PC-9 (cell line): ENCODE measurements at regions not wholly inside any gene's neighbourhood (a gene's known extent, or its start where the extent isn't known, plus 50 kb on each side); places are given as distances from the start of the nearest gene placed in this dataset.

Source experiments
- BruUV-seq: library from RNA; stranded (reverse); fragments of 400-500 nt; replicated peaks from 2 replicates; lab custom pipeline; 2021; lab: Mats Ljungman, UMichigan
- CTCF ChIA-PET: fragments of 300-600 bp; sonication (Branson Sonifier 250); formaldehyde crosslinking; loops from one replicate; lab custom pipeline; 2022; ENCODE audit warnings: antibody characterized with exemption; lab: Charles Lee
- POLR2A ChIA-PET: fragments of 300-600 bp; sonication (Branson Sonifier 250); formaldehyde crosslinking; loops from one replicate; lab custom pipeline; 2022; ENCODE audit warnings: antibody characterized with exemption; ENCODE audit not compliant: unreplicated experiment; lab: Charles Lee
- DNase-seq, 2 experiments: peaks; one replicate each; pipeline versions ENCODE4 v3.0.0 to v3.0.0-alpha.2; 2015 to 2022; ENCODE audit warnings: mixed read lengths in 1 of 2
- H2AFZ ChIP-seq: fragments of 200-600 bp; sonication (generic); 2 replicates; pipeline ENCODE4 v1.8.1; 2017; ENCODE audit warnings: antibody characterized with exemption
- H3F3A ChIP-seq: fragments of 200-600 bp; sonication (generic); 2 replicates; pipeline ENCODE4 v1.8.1; 2017; ENCODE audit warnings: antibody characterized with exemption, mild to moderate bottlenecking, low read depth; ENCODE audit not compliant: insufficient read depth
- H3K27ac ChIP-seq: fragments of 200-600 bp; sonication (generic); 2 replicates; pipeline ENCODE4 v1.6.1; 2016; ENCODE audit warnings: mixed run types
- H3K27me3 ChIP-seq: fragments of 200-600 bp; sonication (generic); 2 replicates; pipeline ENCODE4 v1.6.1; 2016; ENCODE audit warnings: low read depth, mixed run types; ENCODE audit not compliant: insufficient read depth
- H3K36me3 ChIP-seq: fragments of 200-600 bp; sonication (generic); 2 replicates; pipeline ENCODE4 v1.6.1; 2016; ENCODE audit warnings: low read depth, mixed run types
- H3K4me1 ChIP-seq: fragments of 200-600 bp; sonication (generic); replicated peaks from 2 replicates; pipeline ENCODE4 v1.6.1; 2016; ENCODE audit warnings: mixed run types; ENCODE audit not compliant: insufficient read depth
- H3K4me2 ChIP-seq: fragments of 200-600 bp; sonication (generic); 2 replicates; pipeline ENCODE4 v1.6.1; 2017; ENCODE audit warnings: mixed run types
- H3K4me3 ChIP-seq: fragments of 200-600 bp; sonication (generic); 2 replicates; pipeline ENCODE4 v1.6.1; 2016; ENCODE audit warnings: mixed run types
- H3K79me2 ChIP-seq: fragments of 200-600 bp; sonication (generic); 2 replicates; pipeline ENCODE4 v1.6.1; 2017; ENCODE audit warnings: low read depth, mixed run types
- H3K9me2 ChIP-seq: fragments of 200-600 bp; sonication (generic); 2 replicates; pipeline ENCODE4 v1.8.1; 2017; ENCODE audit warnings: mild to moderate bottlenecking; ENCODE audit not compliant: insufficient read depth
- H3K9me3 ChIP-seq: fragments of 200-600 bp; sonication (generic); 2 replicates; pipeline ENCODE4 v1.8.1; 2016; ENCODE audit warnings: low read depth; ENCODE audit not compliant: insufficient read depth
- H4K20me1 ChIP-seq: fragments of 200-600 bp; sonication (generic); 2 replicates; pipeline ENCODE4 v1.8.1; 2017; ENCODE audit not compliant: insufficient read depth
- EZH2 ChIP-seq: fragments of 200-600 bp; sonication (generic); IDR thresholded peaks from 2 replicates; pipeline ENCODE4 v1.8.0; 2017; ENCODE audit warnings: antibody characterized with exemption, low read depth
- intact Hi-C: fragments of 100-400 bp; cut with micrococcal nuclease; formaldehyde crosslinking; loops from one replicate; pipeline ENCODE4 v1.10.0; 2022; ENCODE audit not compliant: unreplicated experiment
- TF ChIP-seq, protein P1 (sequence below): fragments of 200-600 bp; sonication (generic); conservative IDR thresholded peaks from 2 replicates; pipeline ENCODE4 v1.6.1; 2017; ENCODE audit warnings: mixed run types, antibody characterized with exemption, mild to moderate bottlenecking, moderate library complexity

- Histone ChIP-seq H3K4me3 (no peak overlapping the region), H3K36me3 (no peaks in the 10 kb centered on the region), H3K9me3 (no peaks in the 10 kb centered on the region), H2AFZ (no peak overlapping the region), H3K27me3 (no peaks in the 10 kb centered on the region), H3K4me2 (no peak overlapping the region), H3K9me2 (no peaks in the 10 kb centered on the region), H3K27ac (no peak overlapping the region), H3F3A (no peaks in the 10 kb centered on the region), H3K79me2 (no peaks in the 10 kb centered on the region), H3K4me1 (no peaks in the 10 kb centered on the region), H4K20me1 (no peaks in the 10 kb centered on the region)
- DNase-seq = no peak
- no peak for TF ChIP-seq EZH2
- TF ChIP-seq, protein P1, sequence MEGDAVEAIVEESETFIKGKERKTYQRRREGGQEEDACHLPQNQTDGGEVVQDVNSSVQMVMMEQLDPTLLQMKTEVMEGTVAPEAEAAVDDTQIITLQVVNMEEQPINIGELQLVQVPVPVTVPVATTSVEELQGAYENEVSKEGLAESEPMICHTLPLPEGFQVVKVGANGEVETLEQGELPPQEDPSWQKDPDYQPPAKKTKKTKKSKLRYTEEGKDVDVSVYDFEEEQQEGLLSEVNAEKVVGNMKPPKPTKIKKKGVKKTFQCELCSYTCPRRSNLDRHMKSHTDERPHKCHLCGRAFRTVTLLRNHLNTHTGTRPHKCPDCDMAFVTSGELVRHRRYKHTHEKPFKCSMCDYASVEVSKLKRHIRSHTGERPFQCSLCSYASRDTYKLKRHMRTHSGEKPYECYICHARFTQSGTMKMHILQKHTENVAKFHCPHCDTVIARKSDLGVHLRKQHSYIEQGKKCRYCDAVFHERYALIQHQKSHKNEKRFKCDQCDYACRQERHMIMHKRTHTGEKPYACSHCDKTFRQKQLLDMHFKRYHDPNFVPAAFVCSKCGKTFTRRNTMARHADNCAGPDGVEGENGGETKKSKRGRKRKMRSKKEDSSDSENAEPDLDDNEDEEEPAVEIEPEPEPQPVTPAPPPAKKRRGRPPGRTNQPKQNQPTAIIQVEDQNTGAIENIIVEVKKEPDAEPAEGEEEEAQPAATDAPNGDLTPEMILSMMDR = peak; percentile 49; the same call in 1 of the 2 replicates
- POLR2A ChIA-PET = interaction anchor here (0.6 kb wide), 1 partner anchor 446 kb away, joined by 4 read pairs; no protein-coding TSS in a partner anchor
- no TSS peak for BruUV-seq
- CTCF ChIA-PET = interaction anchor here (0.6 to 1.2 kb wide), 6 partner anchors 28 to 925 kb away, joined by 3 to 7 read pairs (median 4); no protein-coding TSS in a partner anchor
- intact Hi-C loops = loop anchor here (1.0 to 2.0 kb wide), 2 partner anchors 828 to 925 kb away; no protein-coding TSS in a partner anchor
Measured at GRCh38 chr3:157606852-157607197, 103.6 kb upstream of the VEPH1 start.

DNA sequence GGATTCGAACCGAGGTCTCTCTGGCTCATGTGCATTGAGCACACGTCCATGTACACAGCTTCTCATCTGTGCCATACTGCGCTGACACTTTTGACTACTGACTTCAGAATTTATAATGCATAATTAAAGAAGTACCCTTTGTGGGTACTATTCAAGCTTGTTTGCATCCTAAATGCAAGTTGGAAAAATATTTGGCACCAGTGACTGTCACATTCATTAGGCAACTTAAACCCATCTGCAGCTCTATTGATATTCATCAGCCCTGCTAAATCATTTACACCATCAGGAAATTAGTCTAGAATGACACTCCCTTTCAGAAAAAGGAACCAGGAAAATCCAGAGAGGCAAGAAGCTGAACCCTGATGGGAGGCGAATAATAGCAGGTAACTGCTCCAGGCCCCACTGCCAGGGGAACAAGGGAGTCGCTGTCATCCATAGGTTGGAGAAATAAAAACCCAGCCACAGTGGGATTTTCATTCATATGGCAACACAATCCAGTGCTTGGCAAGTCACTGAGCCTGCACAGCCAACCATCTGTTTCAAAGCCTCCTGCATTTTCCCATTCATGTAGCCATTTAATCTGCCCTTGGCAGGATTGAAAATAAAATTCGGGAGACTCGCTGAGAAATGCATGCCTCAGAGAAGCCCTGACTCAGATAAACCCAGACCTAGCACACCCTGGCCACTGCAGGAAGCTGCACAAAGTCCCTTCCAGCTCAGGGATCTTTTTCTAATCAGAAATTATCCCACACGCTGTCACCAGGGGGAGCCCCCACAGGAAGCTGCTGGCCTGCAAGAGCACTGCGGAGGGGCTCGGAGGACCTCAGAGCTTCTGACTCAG lies 103.0 kb upstream of the VEPH1 start:
- no peak overlapping the region for H2AFZ ChIP-seq

GRCh38 chr3:157605356-157605755 lies 102.1 kb upstream of the VEPH1 start:
- no peak overlapping the region for H3K4me3 ChIP-seq
- no peaks in the 10 kb centered on the region for H3K27me3 ChIP-seq
- H4K20me1 ChIP-seq = no peaks in the 10 kb centered on the region
- H3K9me3 ChIP-seq = no peaks in the 10 kb centered on the region
- intact Hi-C loops = no loop called here
- H3K79me2 ChIP-seq = no peaks in the 10 kb centered on the region
- no TSS peak for BruUV-seq
- DNase-seq = no peak
- POLR2A ChIA-PET = no interaction called here
- no peak for TF ChIP-seq EZH2
- TF ChIP-seq, protein P1 = no peak
- no peak overlapping the region for H3K27ac ChIP-seq
- CTCF ChIA-PET = no interaction called here
- no peaks in the 10 kb centered on the region for H3K36me3 ChIP-seq
- H3F3A ChIP-seq = no peaks in the 10 kb centered on the region
- H3K4me1 ChIP-seq = no peaks in the 10 kb centered on the region
- H3K9me2 ChIP-seq = no peaks in the 10 kb centered on the region
- no peak overlapping the region for H3K4me2 ChIP-seq
- H2AFZ ChIP-seq = no peak overlapping the region

More for the DNA sequence above, 103.0 kb upstream of the VEPH1 start:
- H3K4me1 ChIP-seq = no peaks in the 10 kb centered on the region
- no peaks in the 10 kb centered on the region for H3K36me3 ChIP-seq
- CTCF ChIA-PET = interaction anchor here (0.5 to 1.2 kb wide), 9 partner anchors 28 to 1054 kb away, joined by 3 to 11 read pairs (median 3); partner anchors contain the start of gene RSRC1
- no peaks in the 10 kb centered on the region for H4K20me1 ChIP-seq
- intact Hi-C loops = loop anchor here (1.0 to 2.0 kb wide), 2 partner anchors 829 to 926 kb away; no protein-coding TSS in a partner anchor
- TF ChIP-seq, protein P1 = peak; percentile 91
- no peak for TF ChIP-seq EZH2
- peak; percentile 45 to 68 for DNase-seq
- H3K27ac ChIP-seq = no peak overlapping the region
- POLR2A ChIA-PET = interaction anchor here (0.5 to 0.7 kb wide), 3 partner anchors 49 to 446 kb away, joined by 3 to 4 read pairs (median 4); no protein-coding TSS in a partner anchor
- peak overlapping the region; percentile 24; the same call in 1 of the 2 replicates for H3K4me2 ChIP-seq
- no TSS peak for BruUV-seq
- no peaks in the 10 kb centered on the region for H3K9me2 ChIP-seq
- H3F3A ChIP-seq = no peaks in the 10 kb centered on the region
- no peaks in the 10 kb centered on the region for H3K9me3 ChIP-seq
- no peaks in the 10 kb centered on the region for H3K27me3 ChIP-seq
- H3K4me3 ChIP-seq = no peak overlapping the region
- no peaks in the 10 kb centered on the region for H3K79me2 ChIP-seq
